SKM-1 (cell line): ENCODE measurements at regions not wholly inside any gene's neighbourhood (a gene's known extent, or its start where the extent isn't known, plus 50 kb on each side); places are given as distances from the start of the nearest gene placed in this dataset.

Experiments used
- DNase-seq: peaks from one replicate; lab custom pipeline; 2025; ENCODE audit not compliant: unreplicated experiment; lab: John Stamatoyannopoulos, UW

DNA sequence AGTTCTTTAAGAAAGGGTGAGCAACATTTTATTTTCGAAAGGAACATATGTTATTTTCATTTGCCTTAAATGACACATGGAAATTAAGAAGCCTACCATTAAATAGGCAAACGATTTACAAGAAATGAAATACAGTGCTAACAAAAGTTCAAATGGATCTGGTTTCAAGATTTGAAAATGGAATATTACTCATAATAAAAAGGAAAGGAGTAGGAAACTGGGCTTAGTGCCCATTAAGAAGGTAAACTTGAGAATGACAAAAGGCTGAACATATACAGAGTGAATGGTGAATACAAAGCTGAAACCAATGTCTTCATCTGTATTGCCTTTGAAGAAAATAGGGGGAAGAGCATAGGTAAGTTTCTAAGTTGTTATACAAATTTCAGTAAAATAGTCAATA, 974.2 kb upstream of the C9orf72 start:
- no peak for DNase-seq

DNA sequence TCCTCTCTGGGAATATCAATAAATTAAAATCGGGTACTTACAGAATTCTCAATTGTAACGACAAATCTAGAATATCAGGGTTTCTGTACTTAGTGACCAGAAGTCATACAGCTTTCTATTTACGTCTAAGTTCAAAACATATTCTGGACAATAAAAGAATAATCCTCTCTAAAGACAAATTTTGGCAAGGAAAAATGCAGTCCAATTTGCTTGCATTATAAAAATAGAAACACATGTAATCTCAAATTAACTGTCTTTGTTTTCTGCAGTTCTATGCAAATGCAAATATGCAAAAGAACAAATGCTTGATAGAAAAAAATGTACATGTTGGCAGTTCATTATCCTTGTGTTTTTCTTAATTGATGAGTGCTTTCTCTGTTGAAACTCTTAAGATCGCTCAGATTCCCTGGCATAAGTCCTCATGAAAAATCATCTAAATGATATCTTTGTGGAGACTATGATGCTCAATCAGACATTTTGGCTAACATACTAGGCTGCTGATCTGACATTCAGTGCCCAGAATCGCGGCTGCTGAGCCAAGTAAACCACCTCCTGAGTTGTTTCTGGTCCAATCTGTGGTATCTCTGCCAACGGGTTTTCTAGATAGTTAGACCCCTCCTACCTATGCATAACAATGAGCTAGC, 990.1 kb upstream of the C9orf72 start:
- no peak for DNase-seq

DNA sequence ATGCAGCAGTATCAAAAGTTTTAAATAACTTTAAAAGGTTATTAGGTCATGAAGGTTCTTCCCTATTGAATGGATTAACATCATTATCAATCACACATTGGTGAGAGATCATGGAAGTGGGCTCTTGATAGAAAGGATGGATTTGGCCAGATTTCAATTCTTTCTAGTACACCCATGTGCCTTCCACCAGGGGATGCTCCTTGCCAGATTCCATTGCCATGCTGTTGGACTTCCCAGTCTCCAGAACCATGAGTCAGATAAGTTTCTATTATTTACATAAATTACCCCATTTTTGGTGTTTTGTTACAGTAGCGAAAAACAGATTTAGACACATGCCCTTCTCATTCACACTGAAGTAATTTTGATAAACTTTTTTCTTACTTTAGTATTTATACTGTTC, 1010.6 kb upstream of the C9orf72 start:
- no peak for DNase-seq

DNA sequence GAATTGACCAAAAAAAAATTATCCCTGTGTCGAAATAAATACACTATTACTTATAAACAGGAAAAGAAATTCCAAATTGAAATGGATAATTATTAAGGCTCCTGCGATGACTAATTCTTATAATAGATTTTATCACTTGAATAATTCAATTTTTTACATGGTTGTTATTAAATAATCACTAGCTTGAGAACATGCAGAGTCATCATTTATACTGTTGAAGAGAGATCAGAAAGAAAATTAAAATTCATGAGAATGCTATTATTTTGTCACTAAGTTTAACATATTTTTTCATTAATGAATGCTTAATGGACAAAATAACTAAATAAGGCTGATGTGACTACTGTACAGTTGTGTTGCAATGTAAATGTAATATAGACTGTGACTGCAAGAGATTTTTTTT, 1011.3 kb upstream of the C9orf72 start:
- DNase-seq = no peak

DNA sequence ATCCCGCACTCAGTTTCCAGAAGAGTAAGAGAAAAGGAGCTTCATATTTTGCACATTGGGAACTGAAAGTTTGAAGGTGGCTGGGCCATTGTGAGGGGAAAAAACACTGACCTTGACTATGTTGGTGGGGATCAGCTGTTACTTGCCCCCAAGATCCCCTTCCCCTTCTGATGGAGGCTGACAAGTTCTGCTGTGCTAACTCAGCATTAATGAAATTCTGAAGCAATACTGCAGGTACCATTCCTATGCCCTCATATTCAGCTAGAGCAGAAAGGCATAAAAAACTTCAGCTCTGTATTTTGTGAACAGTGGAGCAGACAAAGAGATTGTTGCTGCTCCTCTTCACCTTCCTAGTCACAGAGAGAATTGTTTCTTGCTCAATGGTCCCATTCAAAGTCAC, 1013.8 kb upstream of the C9orf72 start:
- no peak for DNase-seq

DNA sequence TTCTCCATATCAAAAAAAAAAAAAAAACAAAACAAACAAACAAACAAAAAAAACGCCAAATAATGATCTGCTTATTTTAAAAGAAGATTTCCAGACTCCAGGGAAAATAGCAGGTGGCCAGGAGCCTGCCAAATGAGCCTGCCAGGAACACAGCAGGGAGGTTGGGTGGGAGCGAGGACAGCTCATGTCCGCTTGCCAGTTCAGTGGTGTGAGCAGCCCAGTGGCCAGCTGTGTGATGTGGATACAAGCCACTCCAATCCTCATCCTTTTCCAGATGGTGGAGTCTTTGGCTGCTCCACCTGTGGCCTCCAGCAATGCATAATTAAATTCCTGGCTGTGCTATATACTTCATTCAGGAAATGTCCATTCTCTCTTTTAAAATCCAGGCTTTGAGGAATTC, 1025.1 kb upstream of the C9orf72 start:
- DNase-seq = no peak

DNA sequence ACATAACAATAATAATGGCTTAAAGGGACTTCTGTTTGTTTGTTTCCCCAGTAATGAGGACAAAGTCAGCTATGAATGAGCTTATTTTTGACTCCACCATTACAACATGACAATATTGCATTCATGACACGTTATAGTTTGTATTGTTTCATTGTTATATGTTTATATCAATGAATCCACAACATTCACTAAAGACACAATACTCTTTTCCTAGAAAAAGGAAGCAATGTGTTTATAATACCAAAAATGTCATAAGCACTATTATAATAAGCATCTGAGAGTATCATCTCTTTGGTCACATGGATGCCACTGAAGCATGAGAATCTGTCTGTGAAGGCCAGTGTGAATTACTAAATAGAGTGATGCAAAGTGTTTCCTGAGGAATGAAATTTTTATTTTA, 1026.9 kb upstream of the C9orf72 start:
- DNase-seq = no peak

DNA sequence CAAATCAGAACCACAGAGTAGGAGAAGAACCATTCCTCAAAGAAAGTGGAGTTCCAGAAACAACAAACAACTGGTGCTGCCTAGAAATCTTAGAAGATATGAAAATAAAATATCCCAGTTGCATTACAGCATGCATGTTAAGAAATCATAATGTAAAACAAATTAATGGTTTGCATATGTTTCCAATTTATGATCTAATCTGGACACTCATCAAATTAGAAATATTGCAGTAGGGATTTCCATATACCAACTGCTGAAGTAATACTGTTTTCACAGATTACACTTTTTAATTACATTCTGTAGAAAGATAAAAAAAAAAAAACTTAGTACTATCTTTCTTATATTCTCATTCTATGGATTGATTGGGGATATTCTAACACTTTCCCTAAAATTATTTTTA, 1034.6 kb upstream of the C9orf72 start:
- DNase-seq = no peak

DNA sequence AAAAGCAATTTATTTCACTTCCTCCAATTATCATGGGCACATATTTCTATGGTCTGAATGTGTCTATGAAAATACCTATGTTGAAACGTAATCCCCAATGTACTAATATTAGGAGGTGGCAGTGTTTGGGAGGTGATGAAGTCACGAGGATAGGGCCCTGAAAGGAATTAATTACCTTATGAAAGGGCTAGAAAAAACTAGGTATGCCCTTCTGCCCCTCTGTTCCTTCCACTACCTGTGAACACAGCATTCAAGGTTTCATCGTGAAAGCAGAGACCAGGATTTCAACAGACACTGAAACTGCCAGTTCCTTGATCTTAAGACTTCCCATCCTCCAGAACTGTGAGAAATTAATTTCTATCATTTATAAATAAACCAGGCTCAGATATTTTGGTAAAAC, 1037.1 kb upstream of the C9orf72 start:
- no peak for DNase-seq

DNA sequence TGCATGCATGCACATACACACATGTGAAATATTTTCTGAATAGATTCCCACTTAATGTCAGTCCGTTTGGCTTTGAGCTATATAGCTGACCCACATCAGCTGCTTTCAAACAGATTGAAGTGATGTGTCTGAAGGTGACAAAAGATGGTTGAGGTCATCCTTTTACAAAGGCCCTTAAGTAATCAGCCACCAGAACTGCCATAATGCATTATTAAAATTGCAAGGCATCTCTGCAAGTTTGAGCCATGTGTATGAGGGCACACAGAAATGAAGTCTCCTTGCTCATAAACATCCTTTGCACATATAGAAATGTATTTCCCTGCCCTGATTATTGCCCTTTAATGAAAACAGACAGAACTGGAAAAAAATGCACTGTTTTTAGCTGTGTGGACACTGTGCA, 1043.0 kb upstream of the C9orf72 start:
- DNase-seq = no peak

DNA sequence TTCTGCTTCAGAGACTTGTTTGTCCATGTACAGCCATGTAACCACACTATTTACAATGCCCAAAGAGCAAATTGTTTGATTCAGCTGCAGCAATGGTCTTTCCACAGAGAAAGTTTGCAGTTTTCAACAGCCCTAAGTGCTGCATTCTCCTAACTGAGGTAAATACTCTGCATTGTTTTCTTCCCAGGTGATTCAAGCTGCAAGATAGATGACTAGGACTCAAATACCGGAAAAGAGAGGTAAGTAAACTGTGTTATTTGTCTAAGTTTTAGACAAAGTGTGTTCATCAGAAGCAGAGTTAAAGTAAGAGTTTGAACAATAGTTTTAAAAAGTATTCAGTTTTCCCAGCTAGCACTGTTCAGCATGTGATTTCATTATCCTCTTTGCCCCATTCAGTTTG, 1046.7 kb upstream of the C9orf72 start:
- no peak for DNase-seq

DNA sequence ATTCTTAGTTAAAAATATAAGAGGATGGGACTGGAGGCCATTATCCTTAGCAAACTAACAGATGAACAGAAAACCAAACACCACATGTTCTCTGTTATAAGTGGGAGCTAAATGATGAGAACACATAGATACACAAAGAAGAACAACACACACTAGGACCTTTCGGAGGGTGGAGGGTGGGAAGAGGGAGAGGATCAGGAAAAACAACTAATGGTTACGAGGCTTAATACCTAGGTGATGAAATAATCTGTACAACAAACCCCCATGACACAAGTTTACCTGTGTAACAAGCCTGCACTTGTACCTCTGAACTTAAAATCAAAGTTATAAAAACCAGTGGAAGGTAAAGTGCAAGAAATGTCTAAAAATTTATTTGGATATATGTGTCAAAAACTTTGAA, 1047.4 kb upstream of the C9orf72 start:
- DNase-seq = no peak

DNA sequence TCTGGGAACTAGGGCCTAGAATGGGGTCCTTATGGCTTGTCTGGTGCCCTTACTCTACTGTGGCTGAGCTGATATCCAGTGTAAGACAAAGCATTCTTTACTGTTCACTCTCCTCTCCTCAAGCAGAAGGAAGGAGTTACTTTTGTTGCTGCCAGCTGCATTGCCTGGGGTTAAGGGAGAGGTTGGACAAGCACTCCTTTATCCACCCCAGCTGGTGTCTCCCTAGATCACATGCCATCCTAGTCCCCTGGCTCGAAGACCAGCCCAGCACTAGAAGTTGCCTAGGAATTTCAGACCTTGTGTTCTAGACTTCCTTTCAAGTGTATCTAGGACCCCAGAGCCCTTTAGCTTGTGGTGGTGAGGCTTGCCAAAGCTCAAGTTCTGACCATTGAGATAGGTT, 1051.5 kb upstream of the C9orf72 start:
- DNase-seq = no peak

DNA sequence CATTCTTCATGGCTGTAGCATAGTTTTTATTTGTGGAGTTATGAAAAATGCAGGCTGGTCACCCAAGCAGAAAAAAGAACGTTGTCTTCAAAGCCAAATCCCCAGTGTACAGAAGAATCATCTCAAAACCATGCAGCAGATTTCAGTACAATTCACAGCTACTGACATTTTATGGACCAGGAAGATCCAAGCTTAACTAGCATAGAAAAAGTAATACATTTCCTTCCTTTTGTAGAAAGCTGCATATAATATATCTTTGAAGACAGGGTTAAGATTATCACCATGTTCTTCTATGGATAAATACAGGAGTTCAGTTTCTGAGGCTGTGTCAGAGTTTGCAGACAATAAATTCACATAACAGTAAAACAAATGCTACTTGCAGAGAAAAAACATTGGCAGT, 1054.8 kb upstream of the C9orf72 start:
- no peak for DNase-seq

DNA sequence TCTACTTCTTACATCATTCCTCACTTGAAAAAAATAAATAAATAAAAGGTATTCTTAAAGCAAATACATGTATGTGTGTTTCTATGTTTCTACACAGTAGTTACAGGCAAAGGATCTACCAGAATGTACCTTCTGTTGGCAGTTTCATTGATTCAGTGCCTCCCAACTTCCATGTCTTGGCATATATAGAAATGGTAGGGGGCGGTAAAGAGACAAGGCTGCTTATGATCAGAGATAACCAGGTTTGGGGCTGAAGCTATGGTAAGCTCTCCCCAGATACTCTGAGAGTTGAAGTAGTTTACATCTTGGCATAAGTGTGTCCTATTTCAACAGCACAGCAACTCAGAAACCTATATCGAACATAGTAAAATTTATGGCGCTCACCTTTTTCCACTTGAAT, 1075.4 kb upstream of the C9orf72 start:
- no peak for DNase-seq

DNA sequence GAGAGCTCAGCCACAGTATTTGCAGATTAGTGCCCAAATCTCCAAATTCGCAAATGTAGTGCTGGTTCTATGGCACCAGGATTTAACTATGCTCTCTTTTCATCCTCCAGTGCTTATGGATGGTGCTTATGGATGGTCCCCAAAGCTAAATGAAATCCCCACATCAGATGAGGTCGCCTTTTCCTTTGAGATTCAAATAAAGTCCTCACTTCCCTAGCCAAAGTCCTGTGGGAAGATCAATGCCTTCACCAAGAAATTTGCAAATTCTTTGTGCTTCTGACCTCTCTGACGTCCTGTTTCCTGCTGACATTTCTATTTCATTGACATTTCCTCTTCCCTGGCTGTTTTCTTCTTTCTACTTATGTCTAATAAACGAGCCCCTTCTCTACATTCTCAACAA, 1077.0 kb upstream of the C9orf72 start:
- DNase-seq = no peak

DNA sequence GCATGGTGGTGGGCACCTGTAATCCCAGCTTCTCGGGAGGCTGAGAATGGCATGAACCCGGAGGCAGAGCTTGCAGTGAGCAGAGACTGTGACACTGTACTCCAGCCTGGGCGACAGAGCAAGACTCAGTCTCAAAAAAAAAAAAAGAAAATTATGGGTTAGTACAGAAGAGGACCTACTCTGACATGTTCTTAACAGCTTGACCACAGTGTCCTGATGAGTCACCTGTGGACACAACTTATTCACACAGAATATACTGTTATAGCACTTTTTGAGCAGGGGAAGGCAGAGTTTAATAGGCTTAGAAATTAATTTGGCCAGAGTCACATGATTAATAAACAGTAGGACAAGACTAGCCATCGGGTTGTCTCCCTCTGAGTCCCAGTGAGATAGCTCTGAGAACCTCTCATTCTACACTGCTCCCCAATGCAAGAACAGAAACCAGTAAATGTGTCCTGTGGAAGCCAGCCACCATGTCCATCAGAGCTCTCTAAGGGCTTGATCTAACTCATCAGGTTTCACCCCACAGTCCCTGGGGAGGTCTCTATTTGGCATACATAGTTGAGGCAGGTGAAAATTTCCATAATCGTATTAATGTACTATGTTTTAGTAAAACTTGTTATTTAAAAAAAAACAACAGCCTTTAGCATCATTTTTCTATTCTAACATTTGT, 1077.9 kb upstream of the C9orf72 start:
- no peak for DNase-seq

DNA sequence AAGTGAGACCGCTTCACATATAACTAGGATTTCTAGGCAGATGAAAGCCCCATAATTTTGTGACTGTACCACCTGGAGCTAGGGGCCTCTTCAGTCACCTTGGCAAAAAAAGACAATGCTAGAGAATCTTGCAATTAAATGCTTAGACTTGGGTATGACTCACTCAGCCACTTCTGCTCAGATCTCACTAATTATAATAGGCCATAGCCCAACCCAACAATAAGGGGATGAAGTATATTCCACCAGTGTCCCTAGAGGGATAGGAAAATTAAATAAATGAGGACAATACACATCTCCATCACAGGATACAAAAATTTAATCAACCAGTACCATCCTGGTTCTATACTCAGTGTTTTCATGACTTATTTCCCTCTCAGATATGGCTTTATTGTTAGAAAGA, 1079.9 kb upstream of the C9orf72 start:
- no peak for DNase-seq

DNA sequence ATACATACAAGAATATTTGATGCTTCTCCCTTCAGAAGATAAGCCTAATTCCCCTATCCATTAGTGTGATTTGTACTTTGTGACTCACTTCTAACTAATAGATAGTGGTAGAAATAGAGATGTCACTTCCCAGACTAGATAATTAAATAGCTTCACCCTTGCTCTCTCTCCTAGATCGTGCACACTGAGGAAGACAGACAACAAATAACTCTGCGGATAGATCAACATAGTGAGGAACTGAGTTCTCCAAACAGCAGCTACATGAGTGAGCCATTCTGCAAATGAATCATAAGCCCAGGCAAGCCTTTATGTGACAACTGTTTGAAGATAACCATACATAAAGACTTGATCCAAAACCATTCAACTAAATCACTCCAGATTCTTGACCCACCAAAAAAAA, 1083.4 kb upstream of the C9orf72 start:
- no peak for DNase-seq

DNA sequence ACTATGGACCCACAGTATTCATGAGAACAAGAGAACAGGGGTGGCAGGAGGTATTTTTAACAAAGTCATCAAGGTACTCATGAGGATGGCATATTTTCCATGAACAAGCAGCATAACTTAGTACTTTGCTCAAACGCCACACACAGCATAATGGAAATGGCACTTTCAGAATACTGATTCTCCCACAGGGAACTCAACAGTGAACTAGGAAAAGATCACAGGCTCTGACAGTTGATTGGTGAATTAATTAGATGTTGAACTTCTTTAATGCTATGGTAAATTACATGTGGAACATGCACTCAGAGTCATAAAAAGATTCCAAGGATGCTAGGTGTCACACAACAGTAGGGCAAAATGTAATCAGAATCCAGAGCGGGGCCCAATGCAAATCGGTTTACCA, 1088.6 kb upstream of the C9orf72 start:
- no peak for DNase-seq

DNA sequence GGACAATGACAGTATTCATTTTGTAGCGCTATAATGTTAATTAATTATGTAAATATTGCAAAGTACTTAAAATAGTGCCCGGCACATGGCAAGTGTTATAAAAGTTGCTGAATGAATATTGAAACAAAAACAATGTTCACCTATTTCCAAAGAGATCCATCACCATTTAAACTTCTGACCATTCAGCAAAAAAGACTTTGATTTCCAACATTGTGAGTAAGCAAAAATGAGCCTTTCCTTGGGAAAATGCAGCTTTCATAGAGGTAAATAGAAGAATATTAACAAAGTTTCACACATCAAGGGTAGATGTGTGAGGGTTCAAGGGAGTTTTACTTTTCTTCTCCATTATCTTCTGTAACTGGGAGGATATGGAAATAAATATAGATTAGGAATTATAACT, 1089.4 kb upstream of the C9orf72 start:
- DNase-seq = no peak

DNA sequence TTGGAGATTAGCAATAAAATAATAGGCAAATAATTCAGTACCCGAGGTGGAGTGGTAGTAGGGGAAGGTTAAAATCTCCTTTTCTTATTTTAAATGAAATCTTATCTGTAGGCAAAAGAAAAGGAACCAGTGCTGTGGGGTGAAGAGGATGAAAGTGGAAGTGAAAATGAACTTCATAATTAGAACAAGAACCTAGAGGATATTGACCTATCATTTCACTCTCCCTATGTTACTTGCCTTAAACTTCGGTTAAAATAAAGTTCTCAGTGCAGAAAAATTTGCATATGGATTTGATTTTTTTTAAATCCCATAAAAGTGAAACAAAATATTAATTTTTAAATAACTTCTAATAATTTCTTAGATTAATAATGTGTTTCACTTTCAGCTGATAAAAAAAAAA, 1094.9 kb upstream of the C9orf72 start:
- DNase-seq = no peak

DNA sequence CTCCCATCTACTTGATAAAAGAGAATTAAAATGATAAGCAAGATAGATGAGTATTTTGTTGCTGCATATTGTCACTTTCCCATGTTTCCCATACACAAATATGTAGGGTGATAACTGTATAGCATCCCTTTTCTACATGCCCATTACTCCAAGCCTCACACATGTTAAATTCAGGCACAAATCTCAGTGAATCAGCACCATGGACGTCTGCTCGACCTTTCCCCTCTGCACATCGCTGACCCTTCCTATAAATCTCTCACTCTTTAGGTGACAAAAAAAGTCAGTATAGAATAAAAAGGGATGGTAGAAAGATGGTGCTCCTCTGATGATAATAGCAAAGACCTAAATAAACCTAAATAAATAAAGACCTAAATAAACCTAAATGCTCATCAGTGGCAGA, 1097.7 kb upstream of the C9orf72 start:
- DNase-seq = no peak
